ENCODE measurements at regions not wholly inside any gene's neighbourhood (a gene's known extent, or its start where the extent isn't known, plus 50 kb on each side); places are given as distances from the start of the nearest gene placed in this dataset.

- FAIRE-seq, result no peak
- DNase-seq (ENCODE audit: insufficient read length, low spot score), result no peak
Observed at GRCh38 chr6:66435321-66435720, 728.3 kb upstream of the EYS start.

GRCh38 chr6:66429210-66429609 lies 722.2 kb upstream of the EYS start:
- FAIRE-seq, result no peak
- no peak for DNase-seq (ENCODE audit: insufficient read length, low spot score)

- DNase-seq (ENCODE audit: insufficient read length, low spot score), result no peak
Observed at GRCh38 chr6:66423047-66423446, 716.0 kb upstream of the EYS start.

GRCh38 chr6:66421570-66421969 lies 714.5 kb upstream of the EYS start:
- no peak for DNase-seq (ENCODE audit: insufficient read length, low spot score)

More at GRCh38 chr6:66423047-66423446, 716.0 kb upstream of the EYS start:
- no peak for FAIRE-seq

GRCh38 chr6:66418906-66419305 lies 711.9 kb upstream of the EYS start:
- FAIRE-seq (no peak), DNase-seq (ENCODE audit: insufficient read length, low spot score) (no peak)

More at GRCh38 chr6:66421570-66421969, 714.5 kb upstream of the EYS start:
- no peak for FAIRE-seq

- FAIRE-seq (no peak), DNase-seq (ENCODE audit: insufficient read length, low spot score) (no peak)
Observed at GRCh38 chr6:66403966-66404365, 696.9 kb upstream of the EYS start.

- DNase-seq (ENCODE audit: insufficient read length, low spot score) (no peak), FAIRE-seq (no peak)
Observed at GRCh38 chr6:66402873-66403272, 695.8 kb upstream of the EYS start.

GRCh38 chr6:66396549-66396948 lies 689.5 kb upstream of the EYS start:
- DNase-seq (ENCODE audit: insufficient read length, low spot score) (no peak), FAIRE-seq (no peak)

GRCh38 chr6:66396145-66396544 lies 689.1 kb upstream of the EYS start:
- no peak for FAIRE-seq
- no peak for DNase-seq (ENCODE audit: insufficient read length, low spot score)

- FAIRE-seq (no peak), DNase-seq (ENCODE audit: insufficient read length, low spot score) (no peak)
Observed at GRCh38 chr6:66390393-66390792, 683.4 kb upstream of the EYS start.

GRCh38 chr6:66376001-66376400 lies 669.0 kb upstream of the EYS start:
- DNase-seq (ENCODE audit: insufficient read length, low spot score) (no peak), FAIRE-seq (no peak)

- DNase-seq (ENCODE audit: insufficient read length, low spot score), result no peak
Observed at GRCh38 chr6:66369407-66369806, 662.4 kb upstream of the EYS start.

GRCh38 chr6:66362888-66363287 lies 655.9 kb upstream of the EYS start:
- no peak for FAIRE-seq
- DNase-seq (ENCODE audit: insufficient read length, low spot score), result no peak

More at GRCh38 chr6:66369407-66369806, 662.4 kb upstream of the EYS start:
- FAIRE-seq, result no peak

GRCh38 chr6:66361886-66362285 lies 654.9 kb upstream of the EYS start:
- no peak for FAIRE-seq
- no peak for DNase-seq (ENCODE audit: insufficient read length, low spot score)

- DNase-seq (ENCODE audit: insufficient read length, low spot score), result no peak
- no peak for FAIRE-seq
Observed at GRCh38 chr6:66357781-66358180, 650.8 kb upstream of the EYS start.

GRCh38 chr6:66355471-66355870 lies 648.4 kb upstream of the EYS start:
- no peak for DNase-seq (ENCODE audit: insufficient read length, low spot score)
- FAIRE-seq, result no peak

- DNase-seq (ENCODE audit: insufficient read length, low spot score) (no peak), FAIRE-seq (no peak)
Observed at GRCh38 chr6:66344796-66345195, 637.8 kb upstream of the EYS start.

- no peak for DNase-seq (ENCODE audit: insufficient read length, low spot score)
- no peak for FAIRE-seq
Observed at GRCh38 chr6:66340736-66341135, 633.7 kb upstream of the EYS start.

GRCh38 chr6:66336176-66336575 lies 629.1 kb upstream of the EYS start:
- FAIRE-seq (no peak), DNase-seq (ENCODE audit: insufficient read length, low spot score) (no peak)

- no peak for FAIRE-seq
- no peak for DNase-seq (ENCODE audit: insufficient read length, low spot score)
Observed at GRCh38 chr6:66328200-66328599, 621.2 kb upstream of the EYS start.

- DNase-seq (ENCODE audit: insufficient read length, low spot score), result no peak
- no peak for FAIRE-seq
Observed at GRCh38 chr6:66326228-66326627, 619.2 kb upstream of the EYS start.

- FAIRE-seq, result no peak
- DNase-seq (ENCODE audit: insufficient read length, low spot score), result no peak
Observed at GRCh38 chr6:66321017-66321416, 614.0 kb upstream of the EYS start.

- DNase-seq (ENCODE audit: insufficient read length, low spot score), result no peak
- no peak for FAIRE-seq
Observed at GRCh38 chr6:66307490-66307889, 600.5 kb upstream of the EYS start.

GRCh38 chr6:66291905-66292304 lies 584.9 kb upstream of the EYS start:
- DNase-seq (ENCODE audit: insufficient read length, low spot score) (no peak), FAIRE-seq (no peak)
